ENCODE measurements at regions not wholly inside any gene's neighbourhood (a gene's known extent, or its start where the extent isn't known, plus 50 kb on each side); places are given as distances from the start of the nearest gene placed in this dataset.

- no peak for DNase-seq (ENCODE audit: low spot score)
Observed at GRCh38 chr6:140108167-140108566, 733.7 kb upstream of the CITED2 start.

GRCh38 chr6:140107216-140107615 is 732.8 kb upstream of the CITED2 start:
- DNase-seq (ENCODE audit: low spot score) = no peak

- no peak for DNase-seq (ENCODE audit: low spot score)
Observed at GRCh38 chr6:140105857-140106256, 731.4 kb upstream of the CITED2 start.

- DNase-seq (ENCODE audit: low spot score) = no peak
Observed at GRCh38 chr6:140105241-140105640, 730.8 kb upstream of the CITED2 start.

- no peak for DNase-seq (ENCODE audit: low spot score)
Observed at GRCh38 chr6:140101818-140102217, 727.4 kb upstream of the CITED2 start.

GRCh38 chr6:140101367-140101766 is 726.9 kb upstream of the CITED2 start:
- no peak for DNase-seq (ENCODE audit: low spot score)

GRCh38 chr6:140095532-140095931 is 721.1 kb upstream of the CITED2 start:
- no peak for DNase-seq (ENCODE audit: low spot score)

GRCh38 chr6:140091895-140092294 is 717.4 kb upstream of the CITED2 start:
- DNase-seq (ENCODE audit: low spot score) = no peak

- DNase-seq (ENCODE audit: low spot score) = no peak
Observed at GRCh38 chr6:140090871-140091270, 716.4 kb upstream of the CITED2 start.

- no peak for DNase-seq (ENCODE audit: low spot score)
Observed at GRCh38 chr6:140083375-140083774, 708.9 kb upstream of the CITED2 start.

- no peak for DNase-seq (ENCODE audit: low spot score)
Observed at GRCh38 chr6:140082867-140083297, 708.4 kb upstream of the CITED2 start.

- DNase-seq (ENCODE audit: low spot score) = no peak
Observed at GRCh38 chr6:140079328-140079727, 704.9 kb upstream of the CITED2 start.

GRCh38 chr6:140078561-140079125 is 704.2 kb upstream of the CITED2 start:
- no peak for DNase-seq (ENCODE audit: low spot score)

GRCh38 chr6:140077827-140078560 is 703.5 kb upstream of the CITED2 start:
- DNase-seq (ENCODE audit: low spot score) = no peak

- no peak for DNase-seq (ENCODE audit: low spot score)
Observed at GRCh38 chr6:140076105-140076504, 701.7 kb upstream of the CITED2 start.

- no peak for DNase-seq (ENCODE audit: low spot score)
Observed at GRCh38 chr6:140073456-140073855, 699.0 kb upstream of the CITED2 start.

- DNase-seq (ENCODE audit: low spot score) = no peak
Observed at GRCh38 chr6:140071601-140072062, 697.2 kb upstream of the CITED2 start.

GRCh38 chr6:140070846-140071473 is 696.5 kb upstream of the CITED2 start:
- DNase-seq (ENCODE audit: low spot score) = no peak

- no peak for DNase-seq (ENCODE audit: low spot score)
Observed at GRCh38 chr6:140069576-140069975, 695.1 kb upstream of the CITED2 start.

- DNase-seq (ENCODE audit: low spot score) = no peak
Observed at GRCh38 chr6:140068801-140069200, 694.4 kb upstream of the CITED2 start.

GRCh38 chr6:140064366-140064765 is 689.9 kb upstream of the CITED2 start:
- DNase-seq (ENCODE audit: low spot score) = no peak

GRCh38 chr6:140063021-140063399 is 688.6 kb upstream of the CITED2 start:
- DNase-seq (ENCODE audit: low spot score) = no peak
